HG02884 (cell line): ENCODE measurements at regions not wholly inside any gene's neighbourhood (a gene's known extent, or its start where the extent isn't known, plus 50 kb on each side); places are given as distances from the start of the nearest gene placed in this dataset.

Experiments used
- ATAC-seq: cut with Tn5 transposase; IDR thresholded peaks from one replicate; pipeline ENCODE4 v1.9.1; 2021; ENCODE audit warnings: mild to moderate bottlenecking, moderate library complexity; ENCODE audit not compliant: unreplicated experiment

- no peak for ATAC-seq
These were observed 72.3 kb upstream of the SPHKAP start for GRCh38 chr2:228253752-228254151.

DNA sequence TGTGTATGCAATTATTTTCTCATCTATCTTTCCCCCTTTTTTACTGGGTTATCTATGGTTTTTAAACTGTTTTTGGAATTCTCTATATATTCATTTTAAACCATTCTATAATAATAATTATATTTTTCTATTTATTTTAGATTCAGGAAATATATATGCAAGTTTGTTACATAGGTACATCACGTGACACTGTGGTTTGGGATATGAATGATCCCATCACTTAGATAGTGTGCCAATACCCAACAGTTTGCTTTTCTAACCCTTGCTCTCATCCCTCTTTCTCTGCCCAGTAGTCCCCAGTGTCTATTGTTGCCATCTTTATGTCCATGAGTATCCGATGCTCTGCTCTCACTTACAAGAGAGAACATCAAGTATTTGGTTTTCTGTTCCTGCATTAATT, 65.8 kb upstream of the SPHKAP start:
- ATAC-seq = no peak

- ATAC-seq = no peak
These were observed 64.1 kb upstream of the SPHKAP start for GRCh38 chr2:228245601-228246000.

- no peak for ATAC-seq
These were observed 61.1 kb upstream of the SPHKAP start for GRCh38 chr2:228242591-228242990.

DNA sequence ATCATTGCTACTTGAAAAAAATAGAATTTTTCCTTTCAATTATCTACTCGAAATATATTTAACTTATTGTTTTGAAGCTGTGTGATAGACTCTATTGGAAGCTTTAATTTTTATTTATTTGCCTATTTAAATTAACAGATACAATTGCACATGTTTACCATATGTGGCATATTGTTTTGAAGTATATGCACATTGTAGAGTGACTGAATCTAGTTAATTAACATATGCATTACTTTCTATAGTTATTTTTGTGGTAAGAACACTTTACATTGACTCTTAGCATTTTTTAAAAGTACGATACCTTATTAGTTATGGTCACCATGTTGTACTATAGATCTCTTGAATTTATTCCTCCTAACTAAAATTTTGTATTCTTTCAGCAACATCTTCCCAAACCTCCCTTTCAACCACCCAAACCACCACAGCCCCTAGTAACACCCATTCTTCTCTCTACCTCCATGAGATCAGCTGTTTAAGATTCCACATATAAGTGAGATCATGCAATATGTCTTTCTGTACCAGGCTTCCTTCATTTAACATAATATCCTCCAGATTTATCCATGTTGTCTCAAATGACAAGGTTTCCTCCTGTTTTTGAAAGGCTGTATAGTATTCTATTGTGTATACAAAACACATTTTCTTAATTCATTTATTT, 58.5 kb upstream of the SPHKAP start:
- ATAC-seq = no peak

- no peak for ATAC-seq
These were observed 57.9 kb upstream of the SPHKAP start for GRCh38 chr2:228239207-228239906.
